ENCODE measurements at regions not wholly inside any gene's neighbourhood (a gene's known extent, or its start where the extent isn't known, plus 50 kb on each side); places are given as distances from the start of the nearest gene placed in this dataset.

- TF ChIP-seq CTCF (conservative IDR thresholded peaks at IDR 0.05; ENCODE audit: low read depth, low read length) (no peak), EZH2 (IDR thresholded peaks at IDR 0.05; ENCODE audit: borderline replicate concordance, low read depth, low read length, poor library complexity, severe bottlenecking) (no peak)
These were observed 607.9 kb downstream of the SLCO4C1 start for GRCh38 chr5:101688156-101688555.

Data from A673 (cell line).